ENCODE measurements at regions not wholly inside any gene's neighbourhood (a gene's known extent, or its start where the extent isn't known, plus 50 kb on each side); places are given as distances from the start of the nearest gene placed in this dataset.

GRCh38 chr1:56145581-56145980 is 433.8 kb downstream of the PLPP3 start:
- no peak overlapping the region for H3K27ac Mint-ChIP-seq
- CTCF ChIA-PET: no interaction called here

GRCh38 chr1:56142301-56142700 is 437.1 kb downstream of the PLPP3 start:
- POLR2A ChIA-PET: no interaction called here
- Mint-ChIP-seq H3K4me3 (no peak overlapping the region), H3K4me1 (no peaks in the 10 kb centered on the region), H3K36me3 (no peaks in the 10 kb centered on the region), H3K9me3 (peaks cover 0 to 9% (median 0%) of the 10 kb centered on the region in 3 donors), H3K27ac (no peak overlapping the region), H3K27me3 (no peaks in the 10 kb centered on the region)
- Histone ChIP-seq H3K27me3 (replicated peaks in 1 of 2; ENCODE audit: control insufficient read depth in 2 of 2, extremely low read depth in 1 of 2, insufficient read depth in 2 of 2, low read length in 1 of 2) (no peaks in the 10 kb centered on the region), H3K4me3 (ENCODE audit: control insufficient read depth in 1 of 2, extremely low read depth in 1 of 2, low read length in 1 of 2) (no peak overlapping the region), H3K27ac (ENCODE audit: low read length) (no peak overlapping the region), H3K4me1 (ENCODE audit: control insufficient read depth in 1 of 2, extremely low read depth in 1 of 2, insufficient read depth in 2 of 2, low read length in 2 of 2) (no peaks in the 10 kb centered on the region), H3K36me3 (ENCODE audit: control insufficient read depth in 2 of 2, extremely low read depth in 1 of 2, insufficient read depth in 1 of 2, low read length in 1 of 2) (no peaks in the 10 kb centered on the region), H3K9me3 (no peaks in the 10 kb centered on the region)
- DNase-seq (no peak), ATAC-seq (replicated peaks in 1 of 4) (no peak)
- CTCF ChIA-PET: no interaction called here
- WGBS (ENCODE audit: insufficient coverage): no CpG with 5 or more reads among the region's 1 CpG

More at GRCh38 chr1:56145581-56145980, 433.8 kb downstream of the PLPP3 start:
- no peaks in the 10 kb centered on the region for H3K9me3 ChIP-seq
- POLR2A ChIA-PET: no interaction called here
- H3K27ac ChIP-seq (ENCODE audit: low read length): no peak overlapping the region
- WGBS (ENCODE audit: insufficient coverage): no CpG with 5 or more reads among the region's 1 CpG
- Mint-ChIP-seq H3K4me3 (no peak overlapping the region), H3K36me3 (no peaks in the 10 kb centered on the region), H3K27me3 (no peaks in the 10 kb centered on the region), H3K4me1 (no peaks in the 10 kb centered on the region), H3K9me3 (peaks cover 0 to 9% (median 0%) of the 10 kb centered on the region in 3 donors)
- no peaks in the 10 kb centered on the region for H3K27me3 ChIP-seq (replicated peaks in 1 of 2; ENCODE audit: control insufficient read depth in 2 of 2, extremely low read depth in 1 of 2, insufficient read depth in 2 of 2, low read length in 1 of 2)
- DNase-seq (no peak), ATAC-seq (replicated peaks in 1 of 4) (no peak)
- no peak overlapping the region for H3K4me3 ChIP-seq (ENCODE audit: control insufficient read depth in 1 of 2, extremely low read depth in 1 of 2, low read length in 1 of 2)
- no peaks in the 10 kb centered on the region for H3K4me1 ChIP-seq (ENCODE audit: control insufficient read depth in 1 of 2, extremely low read depth in 1 of 2, insufficient read depth in 2 of 2, low read length in 2 of 2)
- no peaks in the 10 kb centered on the region for H3K36me3 ChIP-seq (ENCODE audit: control insufficient read depth in 2 of 2, extremely low read depth in 1 of 2, insufficient read depth in 1 of 2, low read length in 1 of 2)

GRCh38 chr1:56139836-56140235 is 439.5 kb downstream of the PLPP3 start:
- H3K27me3 Mint-ChIP-seq: no peaks in the 10 kb centered on the region
- WGBS (ENCODE audit: insufficient coverage): 100% methylated on average over 4 of the region's 5 CpGs

GRCh38 chr1:56137521-56138505 is 441.6 kb downstream of the PLPP3 start:
- DNase-seq (no peak), ATAC-seq (replicated peaks in 1 of 4) (no peak)
- no peak overlapping the region for H3K4me3 Mint-ChIP-seq
- no peaks in the 10 kb centered on the region for H3K36me3 Mint-ChIP-seq
- ChIA-PET CTCF (no interaction called here), POLR2A (no interaction called here)
- H3K27me3 Mint-ChIP-seq: no peaks in the 10 kb centered on the region
- no peak overlapping the region for H3K27ac Mint-ChIP-seq
- H3K4me1 Mint-ChIP-seq: no peaks in the 10 kb centered on the region
- no peaks in the 10 kb centered on the region for H3K9me3 Mint-ChIP-seq
- peaks cover 0 to 12% of the 10 kb centered on the region in 2 experiments for H3K4me1 ChIP-seq (ENCODE audit: control insufficient read depth in 1 of 2, extremely low read depth in 1 of 2, insufficient read depth in 2 of 2, low read length in 2 of 2)
- H3K36me3 ChIP-seq (ENCODE audit: control insufficient read depth in 2 of 2, extremely low read depth in 1 of 2, insufficient read depth in 1 of 2, low read length in 1 of 2): no peaks in the 10 kb centered on the region
- no peak overlapping the region for H3K27ac ChIP-seq (ENCODE audit: low read length)
- H3K4me3 ChIP-seq (ENCODE audit: control insufficient read depth in 1 of 2, extremely low read depth in 1 of 2, low read length in 1 of 2): no peak overlapping the region
- no CpG with 5 or more reads among the region's 5 CpGs for WGBS (ENCODE audit: insufficient coverage)
- no peaks in the 10 kb centered on the region for H3K27me3 ChIP-seq (replicated peaks in 1 of 2; ENCODE audit: control insufficient read depth in 2 of 2, extremely low read depth in 1 of 2, insufficient read depth in 2 of 2, low read length in 1 of 2)
- no peaks in the 10 kb centered on the region for H3K9me3 ChIP-seq

More at GRCh38 chr1:56139836-56140235, 439.5 kb downstream of the PLPP3 start:
- no peak overlapping the region for H3K27ac ChIP-seq (ENCODE audit: low read length)
- no peak overlapping the region for H3K4me3 ChIP-seq (ENCODE audit: control insufficient read depth in 1 of 2, extremely low read depth in 1 of 2, low read length in 1 of 2)
- DNase-seq (no peak), ATAC-seq (replicated peaks in 1 of 4) (no peak)
- no peak overlapping the region for H3K27ac Mint-ChIP-seq
- no peaks in the 10 kb centered on the region for H3K4me1 Mint-ChIP-seq
- H3K4me1 ChIP-seq (ENCODE audit: control insufficient read depth in 1 of 2, extremely low read depth in 1 of 2, insufficient read depth in 2 of 2, low read length in 2 of 2): no peaks in the 10 kb centered on the region
- H3K9me3 Mint-ChIP-seq: peaks cover 0 to 6% (median 0%) of the 10 kb centered on the region in 3 donors
- H3K36me3 ChIP-seq (ENCODE audit: control insufficient read depth in 2 of 2, extremely low read depth in 1 of 2, insufficient read depth in 1 of 2, low read length in 1 of 2): no peaks in the 10 kb centered on the region
- no peaks in the 10 kb centered on the region for H3K36me3 Mint-ChIP-seq
- ChIA-PET POLR2A (no interaction called here), CTCF (no interaction called here)
- H3K4me3 Mint-ChIP-seq: no peak overlapping the region
- no peaks in the 10 kb centered on the region for H3K9me3 ChIP-seq
- H3K27me3 ChIP-seq (replicated peaks in 1 of 2; ENCODE audit: control insufficient read depth in 2 of 2, extremely low read depth in 1 of 2, insufficient read depth in 2 of 2, low read length in 1 of 2): no peaks in the 10 kb centered on the region

GRCh38 chr1:56137090-56137489 is 442.3 kb downstream of the PLPP3 start:
- CTCF ChIA-PET: no interaction called here
- Mint-ChIP-seq H3K27ac (no peak overlapping the region), H3K4me3 (no peak overlapping the region), H3K9me3 (no peaks in the 10 kb centered on the region), H3K4me1 (no peaks in the 10 kb centered on the region), H3K36me3 (no peaks in the 10 kb centered on the region), H3K27me3 (no peaks in the 10 kb centered on the region)
- DNase-seq: no peak
- H3K36me3 ChIP-seq (ENCODE audit: control insufficient read depth in 2 of 2, extremely low read depth in 1 of 2, insufficient read depth in 1 of 2, low read length in 1 of 2): no peaks in the 10 kb centered on the region
- POLR2A ChIA-PET: no interaction called here
- ATAC-seq (replicated peaks in 1 of 4): no peak
- WGBS (ENCODE audit: insufficient coverage): 91% methylated on average over 4 of the region's 4 CpGs
- H3K9me3 ChIP-seq: no peaks in the 10 kb centered on the region
- no peak overlapping the region for H3K27ac ChIP-seq (ENCODE audit: low read length)
- peaks cover 0 to 13% of the 10 kb centered on the region in 2 experiments for H3K4me1 ChIP-seq (ENCODE audit: control insufficient read depth in 1 of 2, extremely low read depth in 1 of 2, insufficient read depth in 2 of 2, low read length in 2 of 2)
- no peaks in the 10 kb centered on the region for H3K27me3 ChIP-seq (replicated peaks in 1 of 2; ENCODE audit: control insufficient read depth in 2 of 2, extremely low read depth in 1 of 2, insufficient read depth in 2 of 2, low read length in 1 of 2)
- no peak overlapping the region for H3K4me3 ChIP-seq (ENCODE audit: control insufficient read depth in 1 of 2, extremely low read depth in 1 of 2, low read length in 1 of 2)

- no peaks in the 10 kb centered on the region for H3K27me3 ChIP-seq (replicated peaks in 1 of 2; ENCODE audit: control insufficient read depth in 2 of 2, extremely low read depth in 1 of 2, insufficient read depth in 2 of 2, low read length in 1 of 2)
- CTCF ChIA-PET: no interaction called here
- POLR2A ChIA-PET: no interaction called here
- Mint-ChIP-seq H3K36me3 (no peaks in the 10 kb centered on the region), H3K27me3 (no peaks in the 10 kb centered on the region), H3K27ac (no peak overlapping the region), H3K9me3 (no peaks in the 10 kb centered on the region), H3K4me1 (no peaks in the 10 kb centered on the region), H3K4me3 (no peak overlapping the region)
- DNase-seq (no peak), ATAC-seq (replicated peaks in 1 of 4) (no peak)
- no peak overlapping the region for H3K4me3 ChIP-seq (ENCODE audit: control insufficient read depth in 1 of 2, extremely low read depth in 1 of 2, low read length in 1 of 2)
- no peaks in the 10 kb centered on the region for H3K36me3 ChIP-seq (ENCODE audit: control insufficient read depth in 2 of 2, extremely low read depth in 1 of 2, insufficient read depth in 1 of 2, low read length in 1 of 2)
- no peak overlapping the region for H3K27ac ChIP-seq (ENCODE audit: low read length)
- H3K9me3 ChIP-seq: no peaks in the 10 kb centered on the region
- peaks cover 0 to 16% of the 10 kb centered on the region in 2 experiments for H3K4me1 ChIP-seq (ENCODE audit: control insufficient read depth in 1 of 2, extremely low read depth in 1 of 2, insufficient read depth in 2 of 2, low read length in 2 of 2)
Observed at GRCh38 chr1:56135864-56136147, 443.6 kb downstream of the PLPP3 start.
